H1 (cell line): ENCODE measurements at regions not wholly inside any gene's neighbourhood (a gene's known extent, or its start where the extent isn't known, plus 50 kb on each side); places are given as distances from the start of the nearest gene placed in this dataset.

Experiments used
- BCL11A ChIP-seq, 2 experiments: IDR thresholded peaks; one replicate each; pipeline ENCODE4 v1.6.1; 2011; ENCODE audit warnings: low read depth in 2 of 2, low read length in 2 of 2, mild to moderate bottlenecking in 2 of 2
- EGR1 ChIP-seq: IDR thresholded peaks from 2 replicates; pipeline ENCODE4 v1.6.1; 2011; ENCODE audit warnings: low read depth, low read length, borderline replicate concordance
- EZH2 ChIP-seq: fragments of 200-600 bp; sonication (generic); IDR thresholded peaks from 2 replicates; pipeline ENCODE4 v1.7.1; 2012; ENCODE audit warnings: low read depth, mild to moderate bottlenecking, moderate library complexity, low read length, inconsistent platforms; ENCODE audit not compliant: severe bottlenecking
- HDAC6 ChIP-seq: IDR thresholded peaks from one replicate; pipeline ENCODE4 v1.7.1; 2012; ENCODE audit warnings: low read depth, mild to moderate bottlenecking, inconsistent platforms, low read length, moderate library complexity
- KDM5A ChIP-seq: fragments of 200-600 bp; IDR thresholded peaks from 2 replicates; pipeline ENCODE4 v1.7.1; 2012; ENCODE audit warnings: mild to moderate bottlenecking, low read length, inconsistent platforms, mixed read lengths
- NANOG ChIP-seq: IDR thresholded peaks from 2 replicates; pipeline ENCODE4 v1.6.1; 2011; ENCODE audit warnings: low read length, low read depth, mild to moderate bottlenecking, inconsistent platforms; ENCODE audit not compliant: insufficient read depth, poor library complexity, severe bottlenecking
- PHF8 ChIP-seq: fragments of 200-600 bp; sonication (generic); conservative IDR thresholded peaks from 2 replicates; pipeline ENCODE4 v1.7.1; 2012; ENCODE audit warnings: low read depth, mild to moderate bottlenecking, inconsistent platforms, low read length, moderate library complexity
- POLR2A ChIP-seq, 2 experiments: IDR thresholded peaks; 1 replicate in 1 of 2; 2 replicates in 1 of 2; pipeline ENCODE4 v1.6.1; 2011; ENCODE audit warnings: low read depth in 2 of 2, low read length in 2 of 2, mild to moderate bottlenecking in 2 of 2; ENCODE audit errors: control extremely low read depth in 1 of 2
- SIRT6 ChIP-seq: IDR thresholded peaks from one replicate; pipeline ENCODE4 v1.7.1; 2012; ENCODE audit warnings: low read length, inconsistent platforms
- SIX5 ChIP-seq: IDR thresholded peaks from 2 replicates; pipeline ENCODE4 v1.6.1; 2011; ENCODE audit warnings: mild to moderate bottlenecking, low read depth, low read length
- SUZ12 ChIP-seq: fragments of 200-600 bp; sonication (generic); IDR thresholded peaks from 2 replicates; pipeline ENCODE4 v1.6.1; 2012; ENCODE audit warnings: mild to moderate bottlenecking, inconsistent platforms, low read length, moderate library complexity, mixed read lengths
- TCF12 ChIP-seq: IDR thresholded peaks from 2 replicates; pipeline ENCODE4 v1.6.1; 2011; ENCODE audit warnings: low read depth, mild to moderate bottlenecking, low read length
- TEAD4 ChIP-seq: IDR thresholded peaks from 2 replicates; pipeline ENCODE4 v1.6.1; 2012; ENCODE audit warnings: low read depth, low read length, inconsistent platforms, mixed read lengths
- TF ChIP-seq, protein P1 (sequence below): fragments of 300-600 bp; sonication (generic); IDR thresholded peaks from 2 replicates; pipeline ENCODE4 v1.7.1; 2012; ENCODE audit warnings: low read length, moderate library complexity, mild to moderate bottlenecking, inconsistent platforms; ENCODE audit not compliant: insufficient replicate concordance

DNA sequence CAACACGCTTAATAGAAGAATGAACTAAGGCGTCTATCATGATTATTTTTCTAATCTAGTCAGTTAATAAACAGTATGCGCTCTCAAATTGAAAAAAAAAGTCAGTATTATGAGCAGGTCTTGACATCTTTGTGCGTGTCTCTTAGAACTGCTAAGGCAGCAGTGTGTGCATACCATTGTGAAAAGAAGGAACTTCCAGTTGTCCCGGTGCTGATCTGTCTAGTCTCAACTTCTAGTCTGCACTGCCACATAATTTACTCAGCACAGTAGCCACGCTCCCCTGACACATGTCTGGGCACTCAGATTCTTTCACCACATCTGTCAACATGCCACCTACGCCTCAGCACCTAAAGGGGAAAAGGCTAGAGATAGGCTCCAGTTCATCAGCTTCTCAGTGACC lies 61.1 kb upstream of the SPDEF start (continued):
- TF ChIP-seq, protein P1, sequence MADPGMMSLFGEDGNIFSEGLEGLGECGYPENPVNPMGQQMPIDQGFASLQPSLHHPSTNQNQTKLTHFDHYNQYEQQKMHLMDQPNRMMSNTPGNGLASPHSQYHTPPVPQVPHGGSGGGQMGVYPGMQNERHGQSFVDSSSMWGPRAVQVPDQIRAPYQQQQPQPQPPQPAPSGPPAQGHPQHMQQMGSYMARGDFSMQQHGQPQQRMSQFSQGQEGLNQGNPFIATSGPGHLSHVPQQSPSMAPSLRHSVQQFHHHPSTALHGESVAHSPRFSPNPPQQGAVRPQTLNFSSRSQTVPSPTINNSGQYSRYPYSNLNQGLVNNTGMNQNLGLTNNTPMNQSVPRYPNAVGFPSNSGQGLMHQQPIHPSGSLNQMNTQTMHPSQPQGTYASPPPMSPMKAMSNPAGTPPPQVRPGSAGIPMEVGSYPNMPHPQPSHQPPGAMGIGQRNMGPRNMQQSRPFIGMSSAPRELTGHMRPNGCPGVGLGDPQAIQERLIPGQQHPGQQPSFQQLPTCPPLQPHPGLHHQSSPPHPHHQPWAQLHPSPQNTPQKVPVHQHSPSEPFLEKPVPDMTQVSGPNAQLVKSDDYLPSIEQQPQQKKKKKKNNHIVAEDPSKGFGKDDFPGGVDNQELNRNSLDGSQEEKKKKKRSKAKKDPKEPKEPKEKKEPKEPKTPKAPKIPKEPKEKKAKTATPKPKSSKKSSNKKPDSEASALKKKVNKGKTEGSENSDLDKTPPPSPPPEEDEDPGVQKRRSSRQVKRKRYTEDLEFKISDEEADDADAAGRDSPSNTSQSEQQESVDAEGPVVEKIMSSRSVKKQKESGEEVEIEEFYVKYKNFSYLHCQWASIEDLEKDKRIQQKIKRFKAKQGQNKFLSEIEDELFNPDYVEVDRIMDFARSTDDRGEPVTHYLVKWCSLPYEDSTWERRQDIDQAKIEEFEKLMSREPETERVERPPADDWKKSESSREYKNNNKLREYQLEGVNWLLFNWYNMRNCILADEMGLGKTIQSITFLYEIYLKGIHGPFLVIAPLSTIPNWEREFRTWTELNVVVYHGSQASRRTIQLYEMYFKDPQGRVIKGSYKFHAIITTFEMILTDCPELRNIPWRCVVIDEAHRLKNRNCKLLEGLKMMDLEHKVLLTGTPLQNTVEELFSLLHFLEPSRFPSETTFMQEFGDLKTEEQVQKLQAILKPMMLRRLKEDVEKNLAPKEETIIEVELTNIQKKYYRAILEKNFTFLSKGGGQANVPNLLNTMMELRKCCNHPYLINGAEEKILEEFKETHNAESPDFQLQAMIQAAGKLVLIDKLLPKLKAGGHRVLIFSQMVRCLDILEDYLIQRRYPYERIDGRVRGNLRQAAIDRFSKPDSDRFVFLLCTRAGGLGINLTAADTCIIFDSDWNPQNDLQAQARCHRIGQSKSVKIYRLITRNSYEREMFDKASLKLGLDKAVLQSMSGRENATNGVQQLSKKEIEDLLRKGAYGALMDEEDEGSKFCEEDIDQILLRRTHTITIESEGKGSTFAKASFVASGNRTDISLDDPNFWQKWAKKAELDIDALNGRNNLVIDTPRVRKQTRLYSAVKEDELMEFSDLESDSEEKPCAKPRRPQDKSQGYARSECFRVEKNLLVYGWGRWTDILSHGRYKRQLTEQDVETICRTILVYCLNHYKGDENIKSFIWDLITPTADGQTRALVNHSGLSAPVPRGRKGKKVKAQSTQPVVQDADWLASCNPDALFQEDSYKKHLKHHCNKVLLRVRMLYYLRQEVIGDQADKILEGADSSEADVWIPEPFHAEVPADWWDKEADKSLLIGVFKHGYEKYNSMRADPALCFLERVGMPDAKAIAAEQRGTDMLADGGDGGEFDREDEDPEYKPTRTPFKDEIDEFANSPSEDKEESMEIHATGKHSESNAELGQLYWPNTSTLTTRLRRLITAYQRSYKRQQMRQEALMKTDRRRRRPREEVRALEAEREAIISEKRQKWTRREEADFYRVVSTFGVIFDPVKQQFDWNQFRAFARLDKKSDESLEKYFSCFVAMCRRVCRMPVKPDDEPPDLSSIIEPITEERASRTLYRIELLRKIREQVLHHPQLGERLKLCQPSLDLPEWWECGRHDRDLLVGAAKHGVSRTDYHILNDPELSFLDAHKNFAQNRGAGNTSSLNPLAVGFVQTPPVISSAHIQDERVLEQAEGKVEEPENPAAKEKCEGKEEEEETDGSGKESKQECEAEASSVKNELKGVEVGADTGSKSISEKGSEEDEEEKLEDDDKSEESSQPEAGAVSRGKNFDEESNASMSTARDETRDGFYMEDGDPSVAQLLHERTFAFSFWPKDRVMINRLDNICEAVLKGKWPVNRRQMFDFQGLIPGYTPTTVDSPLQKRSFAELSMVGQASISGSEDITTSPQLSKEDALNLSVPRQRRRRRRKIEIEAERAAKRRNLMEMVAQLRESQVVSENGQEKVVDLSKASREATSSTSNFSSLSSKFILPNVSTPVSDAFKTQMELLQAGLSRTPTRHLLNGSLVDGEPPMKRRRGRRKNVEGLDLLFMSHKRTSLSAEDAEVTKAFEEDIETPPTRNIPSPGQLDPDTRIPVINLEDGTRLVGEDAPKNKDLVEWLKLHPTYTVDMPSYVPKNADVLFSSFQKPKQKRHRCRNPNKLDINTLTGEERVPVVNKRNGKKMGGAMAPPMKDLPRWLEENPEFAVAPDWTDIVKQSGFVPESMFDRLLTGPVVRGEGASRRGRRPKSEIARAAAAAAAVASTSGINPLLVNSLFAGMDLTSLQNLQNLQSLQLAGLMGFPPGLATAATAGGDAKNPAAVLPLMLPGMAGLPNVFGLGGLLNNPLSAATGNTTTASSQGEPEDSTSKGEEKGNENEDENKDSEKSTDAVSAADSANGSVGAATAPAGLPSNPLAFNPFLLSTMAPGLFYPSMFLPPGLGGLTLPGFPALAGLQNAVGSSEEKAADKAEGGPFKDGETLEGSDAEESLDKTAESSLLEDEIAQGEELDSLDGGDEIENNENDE, result no peak
- TF ChIP-seq PHF8 (no peak), SIRT6 (no peak), BCL11A (IDR thresholded peaks at IDR 0.05; ENCODE audit: low read depth in 2 of 2, low read length in 2 of 2) (no peak), POLR2A (IDR thresholded peaks at IDR 0.05; ENCODE audit: control extremely low read depth in 1 of 2, low read depth in 2 of 2, low read length in 2 of 2) (no peak), TEAD4 (no peak), TCF12 (no peak), SUZ12 (no peak), KDM5A (no peak), SIX5 (no peak), EGR1 (no peak), EZH2 (no peak), NANOG (no peak), HDAC6 (no peak)
